ENCODE measurements at regions not wholly inside any gene's neighbourhood (a gene's known extent, or its start where the extent isn't known, plus 50 kb on each side); places are given as distances from the start of the nearest gene placed in this dataset.

GRCh38 chr10:121690152-121690848 is 92.1 kb upstream of the FGFR2 start:
- TF ChIP-seq, protein P1, sequence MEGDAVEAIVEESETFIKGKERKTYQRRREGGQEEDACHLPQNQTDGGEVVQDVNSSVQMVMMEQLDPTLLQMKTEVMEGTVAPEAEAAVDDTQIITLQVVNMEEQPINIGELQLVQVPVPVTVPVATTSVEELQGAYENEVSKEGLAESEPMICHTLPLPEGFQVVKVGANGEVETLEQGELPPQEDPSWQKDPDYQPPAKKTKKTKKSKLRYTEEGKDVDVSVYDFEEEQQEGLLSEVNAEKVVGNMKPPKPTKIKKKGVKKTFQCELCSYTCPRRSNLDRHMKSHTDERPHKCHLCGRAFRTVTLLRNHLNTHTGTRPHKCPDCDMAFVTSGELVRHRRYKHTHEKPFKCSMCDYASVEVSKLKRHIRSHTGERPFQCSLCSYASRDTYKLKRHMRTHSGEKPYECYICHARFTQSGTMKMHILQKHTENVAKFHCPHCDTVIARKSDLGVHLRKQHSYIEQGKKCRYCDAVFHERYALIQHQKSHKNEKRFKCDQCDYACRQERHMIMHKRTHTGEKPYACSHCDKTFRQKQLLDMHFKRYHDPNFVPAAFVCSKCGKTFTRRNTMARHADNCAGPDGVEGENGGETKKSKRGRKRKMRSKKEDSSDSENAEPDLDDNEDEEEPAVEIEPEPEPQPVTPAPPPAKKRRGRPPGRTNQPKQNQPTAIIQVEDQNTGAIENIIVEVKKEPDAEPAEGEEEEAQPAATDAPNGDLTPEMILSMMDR (IDR thresholded peaks at IDR 0.05; ENCODE audit: extremely low read depth, missing control alignments), result no peak
- DNase-seq (ENCODE audit: low spot score), result no peak

DNA sequence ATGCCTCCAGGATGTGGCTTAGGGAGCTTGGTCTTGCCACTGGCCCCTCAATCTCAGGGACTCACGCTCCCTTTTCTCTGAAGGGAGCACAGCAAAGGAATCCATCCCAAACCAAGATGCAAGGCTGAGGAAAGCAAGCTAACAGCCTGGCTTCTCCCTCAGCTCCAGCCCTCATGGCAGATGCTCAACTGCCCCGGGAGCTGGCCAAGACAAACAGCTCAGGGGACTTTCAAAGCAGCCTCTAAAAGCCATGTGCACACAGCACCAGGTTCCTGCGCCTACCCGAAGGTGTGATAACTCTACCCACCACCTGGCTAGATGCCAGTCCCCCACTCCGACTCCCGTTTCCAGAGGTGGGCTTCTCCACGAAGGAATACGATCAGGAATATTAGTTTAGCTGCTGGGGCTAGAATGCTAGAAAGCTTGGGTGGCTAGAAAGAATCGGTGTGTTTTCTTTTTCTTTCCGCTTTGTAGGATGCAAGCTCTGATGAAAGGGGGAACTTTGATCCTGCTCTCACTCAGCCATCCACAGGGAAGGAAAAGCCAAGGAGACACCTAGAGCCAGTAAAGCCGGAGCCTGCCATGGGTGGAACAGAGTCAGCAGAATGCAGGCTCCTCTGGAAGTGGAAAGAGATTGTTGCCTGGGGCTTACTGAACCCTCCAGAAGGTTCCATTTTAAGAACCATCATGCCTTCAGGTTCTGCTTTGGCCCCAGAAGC is 89.0 kb upstream of the FGFR2 start:
- DNase-seq (ENCODE audit: low spot score), result no peak
- TF ChIP-seq, protein P1 (IDR thresholded peaks at IDR 0.05; ENCODE audit: extremely low read depth, missing control alignments), result no peak

DNA sequence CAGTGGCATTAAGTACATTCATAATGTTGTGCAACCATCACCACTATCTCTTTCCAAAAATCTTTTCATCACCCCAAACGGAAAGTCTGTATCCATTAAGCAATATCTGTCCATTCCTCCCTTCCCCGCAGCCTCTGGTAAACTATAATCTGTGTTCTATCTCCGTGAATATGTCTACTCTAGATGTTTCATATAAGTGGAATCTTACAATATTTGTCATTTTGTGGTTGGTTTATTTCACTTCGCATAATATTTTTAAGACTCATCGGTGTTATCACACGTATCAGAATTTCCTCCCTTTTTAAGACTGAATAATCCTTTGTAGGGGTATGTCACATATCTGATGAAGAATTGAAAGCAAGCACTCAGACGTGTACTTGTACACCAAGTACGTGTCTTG is 86.0 kb upstream of the FGFR2 start:
- no peak for DNase-seq (ENCODE audit: low spot score)
- TF ChIP-seq, protein P1 (IDR thresholded peaks at IDR 0.05; ENCODE audit: extremely low read depth, missing control alignments), result no peak

GRCh38 chr10:121683816-121684215 is 85.6 kb upstream of the FGFR2 start:
- TF ChIP-seq, protein P1 (IDR thresholded peaks at IDR 0.05; ENCODE audit: extremely low read depth, missing control alignments), result no peak
- DNase-seq (ENCODE audit: low spot score), result no peak

DNA sequence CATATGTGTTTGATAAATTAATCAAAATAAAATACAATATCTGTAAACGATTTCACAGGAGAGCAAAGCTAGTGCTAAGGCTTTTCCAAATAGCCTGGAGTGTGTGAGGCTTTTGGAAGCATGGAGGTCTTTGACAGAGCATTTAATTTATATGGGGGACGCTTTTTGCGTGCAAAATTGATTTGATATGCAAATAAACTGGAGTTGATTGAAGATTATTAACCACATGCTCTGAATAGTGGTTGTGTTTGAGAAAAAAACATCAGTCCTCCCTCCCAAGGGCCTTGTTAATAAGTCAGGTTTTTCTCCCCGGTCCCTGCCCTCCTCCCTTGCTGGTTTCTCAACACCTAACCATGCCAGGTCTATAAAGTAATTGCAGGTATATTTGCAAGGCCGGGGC is 85.1 kb upstream of the FGFR2 start:
- no peak for DNase-seq (ENCODE audit: low spot score)
- TF ChIP-seq, protein P1 (IDR thresholded peaks at IDR 0.05; ENCODE audit: extremely low read depth, missing control alignments), result no peak

GRCh38 chr10:121681997-121682687 is 83.9 kb upstream of the FGFR2 start:
- TF ChIP-seq, protein P1 (IDR thresholded peaks at IDR 0.05; ENCODE audit: extremely low read depth, missing control alignments), result no peak

More at GRCh38 chr10:121681997-121682687, 83.9 kb upstream of the FGFR2 start:
- DNase-seq (ENCODE audit: low spot score), result no peak

Measured in GM20000 (cell line).